Inferior parietal cortex (tissue), 1 donor: ENCODE measurements at regions not wholly inside any gene's neighbourhood (a gene's known extent, or its start where the extent isn't known, plus 50 kb on each side); places are given as distances from the start of the nearest gene placed in this dataset.
"Not testable (repeated sequence)": the region's sequence is repeated elsewhere in the genome, so short reads cannot be mapped to it uniquely, and the experiment has no call there.

Experiments
- DNase-seq: peaks from one replicate; pipeline ENCODE4 v3.0.0-alpha.2; 2016; ENCODE audit errors: extremely low spot score

- no peak for DNase-seq
Observed at GRCh38 chr19:34575206-34575605, 93.6 kb downstream of the WTIP start.

- no peak for DNase-seq
Observed at GRCh38 chr19:34574704-34575103, 93.1 kb downstream of the WTIP start.

- DNase-seq = no peak
Observed at GRCh38 chr19:34573226-34573864, 91.8 kb downstream of the WTIP start.

GRCh38 chr19:34570140-34570539 lies 88.6 kb downstream of the WTIP start:
- DNase-seq = not testable (repeated sequence)

GRCh38 chr19:34562344-34562743 lies 80.8 kb downstream of the WTIP start:
- not testable (repeated sequence) for DNase-seq
